SW 1271 (cell line): ENCODE measurements at regions not wholly inside any gene's neighbourhood (a gene's known extent, or its start where the extent isn't known, plus 50 kb on each side); places are given as distances from the start of the nearest gene placed in this dataset.
"Not testable (repeated sequence)": the region's sequence is repeated elsewhere in the genome, so short reads cannot be mapped to it uniquely, and the experiment has no call there.

Experiments
- DNase-seq, 2 experiments: peaks; one replicate each; lab custom pipeline; 2025; lab: John Stamatoyannopoulos, UW

DNA sequence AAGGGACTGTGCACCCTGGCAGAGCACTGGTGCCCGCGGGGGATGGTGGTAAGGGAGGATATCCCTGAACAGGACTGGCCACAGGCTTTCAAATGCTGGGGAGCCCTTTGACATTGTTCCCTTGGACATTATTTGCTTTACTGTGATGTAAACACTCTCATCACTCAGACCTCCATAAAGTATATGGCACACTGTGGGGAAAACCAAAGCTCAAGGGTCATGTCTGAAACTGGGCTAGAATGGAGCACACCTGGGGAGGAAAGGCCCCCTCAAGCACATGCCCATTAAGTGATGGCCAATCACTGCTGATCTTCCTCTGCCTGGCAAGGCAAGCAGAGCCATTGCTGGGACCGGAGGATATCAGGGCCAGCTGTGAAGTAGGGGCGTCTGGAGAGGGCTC lies 60.9 kb upstream of the TENM4 start:
- DNase-seq, result no peak

DNA sequence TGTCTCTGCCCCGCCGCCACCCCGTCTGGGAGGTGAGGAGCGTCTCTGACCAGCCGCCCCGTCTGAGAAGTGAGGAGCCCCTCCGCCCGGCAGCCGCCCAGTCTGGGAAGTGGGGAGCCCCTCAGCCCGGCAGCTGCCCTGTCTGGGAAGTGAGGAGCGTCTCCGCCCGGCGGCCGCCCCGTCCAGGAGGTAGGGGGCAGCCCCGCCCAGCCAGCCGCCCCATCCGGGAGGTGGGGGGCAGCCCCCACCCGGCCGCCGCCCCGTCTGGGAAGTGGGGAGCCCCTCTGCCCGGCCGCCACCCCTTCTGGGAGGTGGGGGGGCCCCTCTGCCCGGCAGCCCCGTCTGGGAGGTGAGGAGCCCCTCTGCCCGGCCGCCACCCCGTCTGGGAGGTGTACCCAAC lies 59.1 kb upstream of the TENM4 start:
- not testable (repeated sequence) for DNase-seq

DNA sequence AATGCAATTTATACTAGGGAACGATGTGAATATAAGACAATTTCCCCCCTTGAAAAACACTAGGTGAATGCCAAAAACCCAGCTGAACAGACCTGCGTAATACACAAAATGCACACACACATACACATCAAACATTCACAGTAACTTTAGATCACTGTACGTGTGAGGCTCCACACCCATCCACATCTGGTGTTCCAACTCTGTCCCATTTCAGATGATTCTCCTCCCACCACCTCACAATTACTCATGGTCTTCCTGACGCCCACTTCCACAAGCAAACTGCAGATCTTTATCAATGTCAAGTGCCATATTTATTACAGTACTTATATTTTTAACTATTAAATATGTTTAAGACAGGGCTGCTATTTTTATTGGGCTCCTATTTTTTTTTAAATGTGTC lies 57.8 kb upstream of the TENM4 start:
- DNase-seq, result no peak

DNA sequence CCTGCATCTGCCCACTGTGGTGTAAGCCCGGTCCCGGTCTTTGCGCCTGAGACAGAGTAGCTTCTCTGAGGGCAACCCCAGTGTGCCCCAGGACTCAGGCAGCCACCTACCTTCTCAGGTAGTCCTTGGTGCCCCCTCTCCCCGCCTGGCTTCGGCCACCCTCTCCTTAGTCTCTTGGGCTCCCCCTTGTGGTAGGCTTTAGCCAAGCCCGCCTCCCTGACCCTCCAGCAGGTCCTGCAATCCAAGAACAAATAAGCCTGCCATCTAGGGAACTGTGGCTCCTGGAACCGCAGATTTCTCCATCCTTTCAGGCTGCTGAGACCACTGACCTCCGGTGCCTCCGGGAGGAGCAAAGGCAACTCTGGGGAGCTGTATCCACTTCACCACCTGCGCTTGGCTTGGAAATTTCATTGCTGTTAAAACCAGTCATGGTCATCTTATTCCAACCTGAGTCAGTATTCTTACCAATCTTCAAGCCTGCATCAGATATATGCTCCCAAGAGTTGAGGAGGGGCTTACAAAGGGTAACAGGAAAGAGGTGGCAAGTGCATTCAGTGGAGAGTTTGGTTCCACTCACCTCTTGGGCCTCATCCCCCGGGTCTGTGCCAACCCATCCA lies 52.8 kb upstream of the TENM4 start:
- DNase-seq, result peak; percentile 31 to 67

DNA sequence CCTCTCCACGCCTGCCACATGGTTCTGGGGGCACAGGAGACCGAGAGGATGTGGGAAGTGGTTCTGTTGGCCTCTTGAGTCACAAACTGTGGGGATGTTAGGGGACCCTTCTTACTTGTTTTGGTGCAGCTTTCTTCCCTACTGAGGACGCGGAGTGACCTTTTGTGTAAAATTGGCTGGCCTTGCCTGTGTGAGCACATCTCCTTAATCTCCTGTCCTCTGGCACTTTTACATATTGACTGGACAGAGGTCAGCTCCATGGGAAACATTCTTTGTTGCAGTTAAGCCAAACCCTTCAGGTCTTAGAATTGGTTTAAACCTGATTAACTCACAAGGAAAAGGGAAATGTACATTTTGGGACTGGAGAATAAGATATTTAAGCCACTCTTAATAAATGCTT lies 51.2 kb upstream of the TENM4 start:
- no peak for DNase-seq
